HL-60 (cell line): ENCODE measurements at regions not wholly inside any gene's neighbourhood (a gene's known extent, or its start where the extent isn't known, plus 50 kb on each side); places are given as distances from the start of the nearest gene placed in this dataset.

Source experiments
- DNase-seq, 2 experiments: peaks; one replicate each; pipeline ENCODE4 v3.0.0-alpha.2; 2010 to 2020; ENCODE audit warnings: low read depth in 1 of 2, low spot score in 1 of 2
- H3K27ac ChIP-seq: fragments of 250-450 bp; sonication (Bioruptor Pico); replicated peaks from 2 replicates; pipeline ENCODE4 v1.5.1; 2020; ENCODE audit warnings: mild to moderate bottlenecking, moderate library complexity
- H3K27me3 ChIP-seq: fragments of 250-450 bp; sonication (Bioruptor Pico); 2 replicates; pipeline ENCODE4 v1.5.1; 2021; ENCODE audit warnings: mild to moderate bottlenecking, moderate library complexity; ENCODE audit not compliant: insufficient read depth, poor library complexity, severe bottlenecking
- H3K4me3 ChIP-seq: replicated peaks from 2 replicates; pipeline ENCODE4 v1.5.1; 2011; ENCODE audit warnings: mild to moderate bottlenecking, control low read depth, low read length; ENCODE audit not compliant: insufficient read depth
- GABPA ChIP-seq: IDR thresholded peaks from 2 replicates; pipeline ENCODE4 v1.6.1; 2012; ENCODE audit warnings: low read depth
- POLR2AphosphoS5 ChIP-seq: IDR thresholded peaks from 2 replicates; pipeline ENCODE4 v1.6.1; 2012; ENCODE audit warnings: low read depth
- SPI1 ChIP-seq: IDR thresholded peaks from 2 replicates; pipeline ENCODE4 v1.6.1; 2012; ENCODE audit warnings: low read depth, mild to moderate bottlenecking, borderline replicate concordance
- TF ChIP-seq, protein P1 (sequence below): IDR thresholded peaks from one replicate; pipeline ENCODE4 v1.5.1; 2011; ENCODE audit warnings: low read length, control low read depth, inconsistent platforms; ENCODE audit not compliant: insufficient read depth
- TF ChIP-seq, protein P2 (sequence below): IDR thresholded peaks from 2 replicates; pipeline ENCODE4 v1.6.1; 2012; ENCODE audit warnings: low read depth; ENCODE audit not compliant: insufficient replicate concordance

DNA sequence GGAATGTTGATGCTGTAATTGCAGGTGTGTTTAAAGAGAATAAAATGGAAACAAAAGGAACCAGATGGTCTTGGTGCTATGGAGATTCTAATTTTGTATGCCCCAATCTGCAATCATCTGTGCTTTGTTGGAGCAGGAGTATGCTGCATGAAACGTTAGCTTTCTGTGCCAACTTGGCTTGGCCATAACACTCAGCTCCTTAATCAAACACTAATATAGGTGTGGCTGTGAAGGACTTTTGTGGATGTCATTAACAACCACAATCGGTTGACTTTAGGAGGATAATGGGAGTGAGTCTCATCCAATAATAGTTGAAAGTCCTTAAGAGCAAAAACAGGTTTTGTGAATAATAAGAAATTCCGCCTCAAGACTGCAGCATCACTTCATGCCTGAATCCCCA is 399.2 kb downstream of the NLGN4X start:
- Histone ChIP-seq H3K27me3 (no peaks in the 10 kb centered on the region), H3K4me3 (no peak overlapping the region), H3K27ac (no peak overlapping the region)
- DNase-seq, result no peak
- TF ChIP-seq, protein P1, sequence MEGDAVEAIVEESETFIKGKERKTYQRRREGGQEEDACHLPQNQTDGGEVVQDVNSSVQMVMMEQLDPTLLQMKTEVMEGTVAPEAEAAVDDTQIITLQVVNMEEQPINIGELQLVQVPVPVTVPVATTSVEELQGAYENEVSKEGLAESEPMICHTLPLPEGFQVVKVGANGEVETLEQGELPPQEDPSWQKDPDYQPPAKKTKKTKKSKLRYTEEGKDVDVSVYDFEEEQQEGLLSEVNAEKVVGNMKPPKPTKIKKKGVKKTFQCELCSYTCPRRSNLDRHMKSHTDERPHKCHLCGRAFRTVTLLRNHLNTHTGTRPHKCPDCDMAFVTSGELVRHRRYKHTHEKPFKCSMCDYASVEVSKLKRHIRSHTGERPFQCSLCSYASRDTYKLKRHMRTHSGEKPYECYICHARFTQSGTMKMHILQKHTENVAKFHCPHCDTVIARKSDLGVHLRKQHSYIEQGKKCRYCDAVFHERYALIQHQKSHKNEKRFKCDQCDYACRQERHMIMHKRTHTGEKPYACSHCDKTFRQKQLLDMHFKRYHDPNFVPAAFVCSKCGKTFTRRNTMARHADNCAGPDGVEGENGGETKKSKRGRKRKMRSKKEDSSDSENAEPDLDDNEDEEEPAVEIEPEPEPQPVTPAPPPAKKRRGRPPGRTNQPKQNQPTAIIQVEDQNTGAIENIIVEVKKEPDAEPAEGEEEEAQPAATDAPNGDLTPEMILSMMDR, result no peak
- TF ChIP-seq, protein P2, sequence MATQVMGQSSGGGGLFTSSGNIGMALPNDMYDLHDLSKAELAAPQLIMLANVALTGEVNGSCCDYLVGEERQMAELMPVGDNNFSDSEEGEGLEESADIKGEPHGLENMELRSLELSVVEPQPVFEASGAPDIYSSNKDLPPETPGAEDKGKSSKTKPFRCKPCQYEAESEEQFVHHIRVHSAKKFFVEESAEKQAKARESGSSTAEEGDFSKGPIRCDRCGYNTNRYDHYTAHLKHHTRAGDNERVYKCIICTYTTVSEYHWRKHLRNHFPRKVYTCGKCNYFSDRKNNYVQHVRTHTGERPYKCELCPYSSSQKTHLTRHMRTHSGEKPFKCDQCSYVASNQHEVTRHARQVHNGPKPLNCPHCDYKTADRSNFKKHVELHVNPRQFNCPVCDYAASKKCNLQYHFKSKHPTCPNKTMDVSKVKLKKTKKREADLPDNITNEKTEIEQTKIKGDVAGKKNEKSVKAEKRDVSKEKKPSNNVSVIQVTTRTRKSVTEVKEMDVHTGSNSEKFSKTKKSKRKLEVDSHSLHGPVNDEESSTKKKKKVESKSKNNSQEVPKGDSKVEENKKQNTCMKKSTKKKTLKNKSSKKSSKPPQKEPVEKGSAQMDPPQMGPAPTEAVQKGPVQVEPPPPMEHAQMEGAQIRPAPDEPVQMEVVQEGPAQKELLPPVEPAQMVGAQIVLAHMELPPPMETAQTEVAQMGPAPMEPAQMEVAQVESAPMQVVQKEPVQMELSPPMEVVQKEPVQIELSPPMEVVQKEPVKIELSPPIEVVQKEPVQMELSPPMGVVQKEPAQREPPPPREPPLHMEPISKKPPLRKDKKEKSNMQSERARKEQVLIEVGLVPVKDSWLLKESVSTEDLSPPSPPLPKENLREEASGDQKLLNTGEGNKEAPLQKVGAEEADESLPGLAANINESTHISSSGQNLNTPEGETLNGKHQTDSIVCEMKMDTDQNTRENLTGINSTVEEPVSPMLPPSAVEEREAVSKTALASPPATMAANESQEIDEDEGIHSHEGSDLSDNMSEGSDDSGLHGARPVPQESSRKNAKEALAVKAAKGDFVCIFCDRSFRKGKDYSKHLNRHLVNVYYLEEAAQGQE, result no peak

DNA sequence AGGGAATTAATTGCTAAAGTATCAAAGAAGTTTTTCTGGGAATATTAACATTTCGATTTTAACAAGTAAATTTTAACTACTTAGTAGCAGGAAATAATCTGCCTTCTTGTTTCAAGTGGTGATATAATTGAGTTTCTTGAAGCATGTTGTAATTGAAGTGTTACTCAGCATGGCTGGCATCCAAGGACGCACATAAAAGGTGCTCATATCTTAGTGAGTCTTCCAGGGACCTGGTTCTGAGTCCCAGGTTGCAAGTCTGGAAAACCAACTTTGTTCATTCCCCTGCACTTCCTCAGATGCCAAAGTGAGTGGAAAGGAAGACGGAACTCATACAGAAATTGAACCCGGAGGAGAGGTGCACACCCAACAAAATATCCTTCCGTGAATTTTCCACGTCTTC is 399.6 kb downstream of the NLGN4X start:
- no peak overlapping the region for H3K27ac ChIP-seq
- no peak for DNase-seq
- TF ChIP-seq, protein P2, result no peak
- no peak for TF ChIP-seq GABPA
- no peak for TF ChIP-seq SPI1
- TF ChIP-seq, protein P1, result no peak
- no peak for TF ChIP-seq POLR2AphosphoS5
- H3K27me3 ChIP-seq, result no peaks in the 10 kb centered on the region
- H3K4me3 ChIP-seq, result no peak overlapping the region

DNA sequence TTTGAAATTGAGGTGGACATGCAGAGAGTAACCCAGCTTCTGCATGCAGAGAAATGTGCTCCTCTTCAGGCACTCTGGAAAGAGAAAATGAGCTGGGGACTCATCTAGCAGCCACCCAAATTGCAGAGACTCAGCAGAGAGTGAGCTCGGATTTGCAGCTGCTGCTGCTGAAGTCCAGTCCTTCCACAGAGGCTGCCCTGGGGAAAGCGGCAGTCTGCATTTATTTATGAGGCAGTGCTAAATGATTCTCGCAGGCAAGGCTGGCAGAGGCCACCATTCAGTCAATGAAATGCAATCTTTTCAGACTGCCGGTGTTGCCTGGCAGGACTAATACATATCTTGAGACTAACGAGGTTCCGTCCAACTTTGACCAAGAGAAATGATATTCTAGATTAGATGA is 404.8 kb downstream of the NLGN4X start:
- H3K4me3 ChIP-seq, result no peak overlapping the region
- TF ChIP-seq, protein P2, result no peak
- TF ChIP-seq GABPA (no peak), POLR2AphosphoS5 (no peak), SPI1 (no peak)
- TF ChIP-seq, protein P1, result no peak
- H3K27ac ChIP-seq, result no peak overlapping the region
- H3K27me3 ChIP-seq, result no peaks in the 10 kb centered on the region
- no peak for DNase-seq
